Pancreas (tissue), 10 donors: ENCODE measurements at regions not wholly inside any gene's neighbourhood (a gene's known extent, or its start where the extent isn't known, plus 50 kb on each side); places are given as distances from the start of the nearest gene placed in this dataset.

Experiments
- ATAC-seq, 4 donors: fragments of 200-7000 bp; cut with Tn5 transposase; one replicate each; pipeline versions ENCODE4 v1.8.0 to v1.9.1; 2020; ENCODE audit warnings: mild to moderate bottlenecking in 4 of 4, moderate library complexity in 4 of 4
- DNase-seq, 6 donors: peaks; one replicate each; pipeline ENCODE4 v3.0.0-alpha.2; 2020
- FAIRE-seq: peaks from 2 replicates; lab custom pipeline; 2012; peaks lifted over from hg19 to GRCh38; lab: Jason Lieb, UNC
- H3K27ac ChIP-seq, 4 donors: fragments of 200-600 bp; sonication (generic); 1 replicate in 3 of 4; 2 replicates in 1 of 4; pipeline versions ENCODE4 v1.5.0 to v1.8.0; 2020
- H3K27me3 ChIP-seq, 4 donors: fragments of 200-600 bp; one replicate each; pipeline ENCODE4 v1.8.0; 2021
- H3K36me3 ChIP-seq, 3 donors: fragments of 200-600 bp; sonication (generic) in 1 of 3; one replicate each; pipeline versions ENCODE4 v1.5.0 to v1.8.0; 2020 to 2021
- H3K4me1 ChIP-seq, 3 donors: fragments of 200-600 bp; one replicate each; pipeline ENCODE4 v1.8.0; 2021
- H3K4me3 ChIP-seq, 4 donors: fragments of 200-600 bp; sonication (generic) in 2 of 4; one replicate each; pipeline versions ENCODE4 v1.5.0 to v1.8.0; 2020 to 2021
- H3K9me3 ChIP-seq, 4 donors: fragments of 200-600 bp; one replicate each; pipeline ENCODE4 v1.8.0; 2021
- CTCF ChIP-seq, 4 donors: fragments of 200-600 bp; sonication (generic) in 3 of 4; IDR thresholded peaks; one replicate each; pipeline versions ENCODE4 v1.5.0 to v1.8.0; 2021; ENCODE audit warnings: antibody characterized with exemption in 4 of 4
- WGBS, 2 donors: extraction: QIAGEN DNeasy Blood & Tissue Kit; methylation state at CpG; one replicate each; pipeline ENCODE4 v1.1.7; 2013; 5-methylcytosine and 5-hydroxymethylcytosine counted together
- intact Hi-C, 3 donors: fragments of 100-400 bp; cut with DNase I; formaldehyde crosslinking; loops; one replicate each; pipeline versions ENCODE4 v1.11.1 to v1.14.2; 2022
- donor health status: healthy with polysubstance abuse.
- donor health status: DM: no; HTN: no; CAD: no; lungs with moderate emphysema.
- donor health status: DM: no; HTN: no; CAD: no.
- donor health status: control.
- donor health status: control.
- donor health status: Bipolar disorder and iron deficiency.
- donor health status: DM: yes; HTN: yes; CAD: no.
- donor health status: DM: no; HTN: no; CAD: no.
- donor health status: DM: no; HTN: no; CAD: no.
- donor health status: DM: yes; HTN: yes; CAD: no.

- intact Hi-C loops, result no loop called here
- H3K9me3 ChIP-seq, result no peaks in the 10 kb centered on the region
- FAIRE-seq, result peak; percentile 83
- TF ChIP-seq CTCF (IDR thresholded peaks at IDR 0.05), result no peak
- no peaks in the 10 kb centered on the region for H3K27me3 ChIP-seq
- no peak overlapping the region for H3K4me3 ChIP-seq
- DNase-seq, result no peak
- peak overlapping the region in 2 of 4 donors; percentile 48 to 59 for H3K27ac ChIP-seq
- peaks cover 0 to 18% (median 0%) of the 10 kb centered on the region in 3 donors for H3K4me1 ChIP-seq
- H3K36me3 ChIP-seq, result no peaks in the 10 kb centered on the region
- WGBS, 2 donors, result 58% methylated on average over 10 of the region's 10 CpGs
- ATAC-seq, result peak in 3 of 4 donors; percentile 63 to 79 (median 72)
These were observed 61.0 kb upstream of the NHSL1 start for GRCh38 chr6:138560130-138560860.

- TF ChIP-seq CTCF (IDR thresholded peaks at IDR 0.05), result no peak
- Histone ChIP-seq H3K36me3 (no peaks in the 10 kb centered on the region), H3K9me3 (no peaks in the 10 kb centered on the region), H3K4me3 (no peak overlapping the region), H3K27ac (no peak overlapping the region), H3K4me1 (peaks cover 0 to 10% (median 0%) of the 10 kb centered on the region in 3 donors), H3K27me3 (no peaks in the 10 kb centered on the region)
- FAIRE-seq (no peak), ATAC-seq (no peak), DNase-seq (no peak)
- WGBS, 2 donors, result 92 to 93% methylated on average over 8 of the region's 8 CpGs
- intact Hi-C loops, result no loop called here
These were observed 63.4 kb upstream of the NHSL1 start for GRCh38 chr6:138562691-138563090.

- no peaks in the 10 kb centered on the region for H3K36me3 ChIP-seq
- 82 to 90% methylated on average over 6 of the region's 6 CpGs for WGBS, 2 donors
- ATAC-seq (no peak), DNase-seq (no peak), FAIRE-seq (no peak)
- no peak overlapping the region for H3K27ac ChIP-seq
- intact Hi-C loops, result no loop called here
- no peaks in the 10 kb centered on the region for H3K27me3 ChIP-seq
- H3K4me3 ChIP-seq, result no peak overlapping the region
- no peak for TF ChIP-seq CTCF (IDR thresholded peaks at IDR 0.05)
- H3K4me1 ChIP-seq, result peaks cover 0 to 10% (median 0%) of the 10 kb centered on the region in 3 donors
- H3K9me3 ChIP-seq, result no peaks in the 10 kb centered on the region
These were observed 63.9 kb upstream of the NHSL1 start for GRCh38 chr6:138563231-138563630.

GRCh38 chr6:138563650-138564049 is 64.4 kb upstream of the NHSL1 start:
- no peaks in the 10 kb centered on the region for H3K27me3 ChIP-seq
- H3K36me3 ChIP-seq, result no peaks in the 10 kb centered on the region
- 70 to 73% methylated on average over 3 of the region's 3 CpGs for WGBS, 2 donors
- no peak overlapping the region for H3K4me3 ChIP-seq
- H3K9me3 ChIP-seq, result no peaks in the 10 kb centered on the region
- FAIRE-seq (no peak), ATAC-seq (no peak), DNase-seq (no peak)
- H3K4me1 ChIP-seq, result peaks cover 0 to 10% (median 0%) of the 10 kb centered on the region in 3 donors
- intact Hi-C loops, result no loop called here
- no peak for TF ChIP-seq CTCF (IDR thresholded peaks at IDR 0.05)
- no peak overlapping the region for H3K27ac ChIP-seq

GRCh38 chr6:138564170-138564721 is 65.0 kb upstream of the NHSL1 start:
- DNase-seq, result no peak
- no peak overlapping the region for H3K4me3 ChIP-seq
- no peaks in the 10 kb centered on the region for H3K27me3 ChIP-seq
- ATAC-seq, result no peak
- no peak overlapping the region for H3K27ac ChIP-seq
- no peaks in the 10 kb centered on the region for H3K36me3 ChIP-seq
- no peaks in the 10 kb centered on the region for H3K9me3 ChIP-seq
- no peak for FAIRE-seq
- H3K4me1 ChIP-seq, result peaks cover 0 to 10% (median 0%) of the 10 kb centered on the region in 3 donors
- intact Hi-C loops, result no loop called here
- TF ChIP-seq CTCF (IDR thresholded peaks at IDR 0.05), result no peak
- 87 to 93% methylated on average over 5 of the region's 5 CpGs for WGBS, 2 donors
